CD4-positive, alpha-beta T cell treated with Interleukin-10 for 1 hour (primary cell): ENCODE measurements at regions not wholly inside any gene's neighbourhood (a gene's known extent, or its start where the extent isn't known, plus 50 kb on each side); places are given as distances from the start of the nearest gene placed in this dataset.
"Not testable (repeated sequence)": the region's sequence is repeated elsewhere in the genome, so short reads cannot be mapped to it uniquely, and the experiment has no call there.

Source experiments
- DNase-seq: peaks from one replicate; pipeline ENCODE4 v3.0.0-alpha.2; 2020

GRCh38 chr3:110015231-110015963, 678.1 kb upstream of the DPPA4 start:
- DNase-seq, result no peak

- no peak for DNase-seq
Observed at GRCh38 chr3:110016235-110016815, 679.0 kb upstream of the DPPA4 start.

GRCh38 chr3:110017304-110017703, 680.0 kb upstream of the DPPA4 start:
- no peak for DNase-seq

GRCh38 chr3:110021659-110022058, 684.3 kb upstream of the DPPA4 start:
- no peak for DNase-seq

- DNase-seq, result not testable (repeated sequence)
Observed at GRCh38 chr3:110023022-110023421, 685.7 kb upstream of the DPPA4 start.

- no peak for DNase-seq
Observed at GRCh38 chr3:110026421-110026820, 689.1 kb upstream of the DPPA4 start.

GRCh38 chr3:110027446-110028080, 690.2 kb upstream of the DPPA4 start:
- DNase-seq, result no peak

GRCh38 chr3:110031975-110032374, 694.6 kb upstream of the DPPA4 start:
- no peak for DNase-seq

GRCh38 chr3:110059431-110059830, 722.1 kb upstream of the DPPA4 start:
- DNase-seq, result no peak

GRCh38 chr3:110062716-110063115, 725.4 kb upstream of the DPPA4 start:
- no peak for DNase-seq

GRCh38 chr3:110063178-110063577, 725.8 kb upstream of the DPPA4 start:
- no peak for DNase-seq

GRCh38 chr3:110066206-110066605, 728.9 kb upstream of the DPPA4 start:
- no peak for DNase-seq

GRCh38 chr3:110067527-110067926, 730.2 kb upstream of the DPPA4 start:
- DNase-seq, result no peak

GRCh38 chr3:110069761-110070160, 732.4 kb upstream of the DPPA4 start:
- no peak for DNase-seq

- DNase-seq, result no peak
Observed at GRCh38 chr3:110070161-110070916, 733.0 kb upstream of the DPPA4 start.

- no peak for DNase-seq
Observed at GRCh38 chr3:110074095-110074494, 736.7 kb upstream of the DPPA4 start.

GRCh38 chr3:110077093-110077492, 739.7 kb upstream of the DPPA4 start:
- DNase-seq, result no peak

GRCh38 chr3:110093411-110093810, 756.1 kb upstream of the DPPA4 start:
- DNase-seq, result no peak

GRCh38 chr3:110093812-110094401, 756.6 kb upstream of the DPPA4 start:
- no peak for DNase-seq

GRCh38 chr3:110099711-110100110, 762.4 kb upstream of the DPPA4 start:
- no peak for DNase-seq

- DNase-seq, result no peak
Observed at GRCh38 chr3:110101361-110101760, 764.0 kb upstream of the DPPA4 start.

- DNase-seq, result no peak
Observed at GRCh38 chr3:110106805-110107204, 769.5 kb upstream of the DPPA4 start.

GRCh38 chr3:110123946-110124345, 786.6 kb upstream of the DPPA4 start:
- DNase-seq, result no peak
